ENCODE measurements at regions not wholly inside any gene's neighbourhood (a gene's known extent, or its start where the extent isn't known, plus 50 kb on each side); places are given as distances from the start of the nearest gene placed in this dataset.

DNA sequence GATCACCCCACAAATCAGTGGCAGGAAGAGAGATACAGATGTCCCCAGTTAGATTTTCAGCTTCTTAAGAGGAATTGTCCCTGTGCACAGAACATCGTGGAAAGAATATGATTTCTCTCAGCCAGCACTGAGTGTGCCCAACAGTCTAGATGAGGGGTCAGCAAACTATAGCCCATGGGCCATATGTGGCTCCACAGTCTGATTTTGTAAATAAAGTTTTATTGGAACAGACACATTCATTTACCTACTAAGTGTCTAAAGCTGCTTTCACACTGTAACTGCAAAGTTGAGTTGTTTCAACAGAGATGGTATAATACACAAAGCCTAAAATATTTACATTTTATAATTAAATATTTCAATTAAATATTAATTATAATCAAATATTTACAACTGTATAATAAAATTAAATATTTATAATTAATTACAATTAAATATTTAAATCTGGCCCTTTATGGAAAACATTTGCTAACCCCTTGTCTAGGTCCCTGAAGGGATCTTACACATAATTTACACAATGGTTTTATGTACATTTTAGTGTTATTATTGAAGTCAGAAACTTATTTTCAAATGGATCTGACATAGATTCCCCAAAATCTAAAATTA lies 407.6 kb downstream of the PTPRU start:
- Histone ChIP-seq H3K4me3 (no peak overlapping the region), H2AFZ (ENCODE audit: control insufficient read depth, low read depth, low read length) (no peak overlapping the region), H3K27ac (ENCODE audit: control insufficient read depth, insufficient read depth) (no peak overlapping the region), H4K20me1 (ENCODE audit: control insufficient read depth, insufficient read depth) (no peaks in the 10 kb centered on the region), H3K27me3 (replicated peaks in 1 of 2; ENCODE audit: control insufficient read depth in 2 of 2, insufficient read depth in 2 of 2, low read length in 1 of 2) (no peaks in the 10 kb centered on the region), H3K4me2 (ENCODE audit: control insufficient read depth, insufficient read depth) (no peak overlapping the region), H3K9me3 (replicated peaks; ENCODE audit: control insufficient read depth, insufficient read depth, low read length) (no peaks in the 10 kb centered on the region), H3K79me2 (ENCODE audit: control insufficient read depth, insufficient read depth, low read length) (no peaks in the 10 kb centered on the region), H3K9ac (ENCODE audit: control insufficient read depth, insufficient read depth, low read length) (no peak overlapping the region), H3K36me3 (ENCODE audit: control insufficient read depth in 2 of 2, insufficient read depth in 2 of 2, low read length in 1 of 2) (no peaks in the 10 kb centered on the region), H3K4me1 (ENCODE audit: control insufficient read depth, insufficient read depth, low read length) (no peaks in the 10 kb centered on the region)
- intact Hi-C loops (cut with micrococcal nuclease; ENCODE audit: unreplicated experiment): no loop called here
- BruUV-seq (replicated peaks): no TSS peak
- POLR2A ChIA-PET: no interaction called here
- in situ Hi-C loops (cut with MboI): no loop called here
- WGBS (ENCODE audit: insufficient coverage, insufficient replicate concordance, low lambda C conversion rate, missing lambda C conversion rate): 5% methylated on average over 1 of the region's 1 CpG
- CTCF ChIA-PET: interaction anchor here (0.6 kb wide), 1 partner anchor 935 kb away, joined by 3 read pairs; no protein-coding TSS in a partner anchor
- DNase-seq (ENCODE audit: low read depth, low spot score) (no peak), FAIRE-seq (no peak), ATAC-seq (no peak)
- TF ChIP-seq NBN (IDR thresholded peaks at IDR 0.05) (no peak), POLR2AphosphoS2 (IDR thresholded peaks at IDR 0.05; ENCODE audit: low read depth, low read length) (no peak), CHD4 (IDR thresholded peaks at IDR 0.05) (no peak), WRNIP1 (IDR thresholded peaks at IDR 0.05; ENCODE audit: borderline replicate concordance, low read depth, low read length) (no peak), TAF1 (IDR thresholded peaks at IDR 0.05; ENCODE audit: borderline replicate concordance, low read depth, low read length) (no peak)
- RAD21 ChIA-PET (ENCODE audit: unreplicated experiment): no interaction called here
- SMC1A ChIA-PET (ENCODE audit: uncharacterized antibody, unreplicated experiment): no interaction called here

- FAIRE-seq (no peak), DNase-seq (ENCODE audit: low read depth, low spot score) (no peak), ATAC-seq (no peak)
- Histone ChIP-seq H3K36me3 (ENCODE audit: control insufficient read depth in 2 of 2, insufficient read depth in 2 of 2, low read length in 1 of 2) (no peaks in the 10 kb centered on the region), H3K9ac (ENCODE audit: control insufficient read depth, insufficient read depth, low read length) (no peak overlapping the region), H3K4me3 (no peak overlapping the region), H2AFZ (ENCODE audit: control insufficient read depth, low read depth, low read length) (no peak overlapping the region), H3K4me2 (ENCODE audit: control insufficient read depth, insufficient read depth) (no peak overlapping the region), H3K79me2 (ENCODE audit: control insufficient read depth, insufficient read depth, low read length) (no peaks in the 10 kb centered on the region), H3K27me3 (replicated peaks in 1 of 2; ENCODE audit: control insufficient read depth in 2 of 2, insufficient read depth in 2 of 2, low read length in 1 of 2) (no peaks in the 10 kb centered on the region), H3K9me3 (replicated peaks; ENCODE audit: control insufficient read depth, insufficient read depth, low read length) (no peaks in the 10 kb centered on the region), H4K20me1 (ENCODE audit: control insufficient read depth, insufficient read depth) (no peaks in the 10 kb centered on the region), H3K27ac (ENCODE audit: control insufficient read depth, insufficient read depth) (no peak overlapping the region), H3K4me1 (ENCODE audit: control insufficient read depth, insufficient read depth, low read length) (no peaks in the 10 kb centered on the region)
- ChIA-PET POLR2A (no interaction called here), SMC1A (ENCODE audit: uncharacterized antibody, unreplicated experiment) (no interaction called here), CTCF (no interaction called here), RAD21 (ENCODE audit: unreplicated experiment) (no interaction called here)
- 12% methylated on average over 4 of the region's 4 CpGs for WGBS (ENCODE audit: insufficient coverage, insufficient replicate concordance, low lambda C conversion rate, missing lambda C conversion rate)
- BruUV-seq (replicated peaks): no TSS peak
- no peak for TF ChIP-seq MEF2A (IDR thresholded peaks at IDR 0.05; ENCODE audit: insufficient read depth, low read depth, low read length)
- in situ Hi-C loops (cut with MboI) (no loop called here), intact Hi-C loops (cut with micrococcal nuclease; ENCODE audit: unreplicated experiment) (no loop called here)
Observed at GRCh38 chr1:29643281-29643680, 407.0 kb downstream of the PTPRU start.
